Cardiac fibroblast (primary cell): ENCODE measurements at regions not wholly inside any gene's neighbourhood (a gene's known extent, or its start where the extent isn't known, plus 50 kb on each side); places are given as distances from the start of the nearest gene placed in this dataset.

ENCODE experiments used
- DNase-seq, 2 donors: peaks; one replicate each; pipeline versions ENCODE4 v3.0.0 to v3.0.0-alpha.2; 2010; ENCODE audit warnings: low read depth in 2 of 2
- H3K4me3 ChIP-seq, 2 donors: replicated peaks in 1 of 2; 1 replicate in 1 of 2; 2 replicates in 1 of 2; pipeline ENCODE4 v1.5.1; 2011; ENCODE audit warnings: low read depth in 2 of 2, low read length in 2 of 2, mild to moderate bottlenecking in 2 of 2, moderate library complexity in 1 of 2
- CTCF ChIP-seq: IDR thresholded peaks from one replicate; pipeline ENCODE4 v1.5.1; 2011; ENCODE audit warnings: low read depth, mild to moderate bottlenecking, low read length, inconsistent platforms

GRCh38 chr3:165513715-165514701, 317.8 kb upstream of the SLITRK3 start:
- DNase-seq, result no peak
- TF ChIP-seq CTCF, result no peak
- H3K4me3 ChIP-seq, result no peak overlapping the region

- TF ChIP-seq CTCF, result no peak
- H3K4me3 ChIP-seq, result no peak overlapping the region
- DNase-seq, result no peak
These were observed 311.4 kb upstream of the SLITRK3 start for GRCh38 chr3:165507576-165507975.

GRCh38 chr3:165507060-165507459, 310.9 kb upstream of the SLITRK3 start:
- H3K4me3 ChIP-seq, result no peak overlapping the region
- no peak for DNase-seq
- TF ChIP-seq CTCF, result no peak

GRCh38 chr3:165505657-165506056, 309.5 kb upstream of the SLITRK3 start:
- no peak overlapping the region for H3K4me3 ChIP-seq
- DNase-seq, result no peak
- TF ChIP-seq CTCF, result no peak

GRCh38 chr3:165504554-165504953, 308.4 kb upstream of the SLITRK3 start:
- TF ChIP-seq CTCF, result no peak
- H3K4me3 ChIP-seq, result no peak overlapping the region
- no peak for DNase-seq

GRCh38 chr3:165503825-165504224, 307.6 kb upstream of the SLITRK3 start:
- no peak for TF ChIP-seq CTCF
- H3K4me3 ChIP-seq, result no peak overlapping the region
- no peak for DNase-seq
